ENCODE measurements at regions not wholly inside any gene's neighbourhood (a gene's known extent, or its start where the extent isn't known, plus 50 kb on each side); places are given as distances from the start of the nearest gene placed in this dataset.

GRCh38 chr1:79524126-79524525 lies 517.6 kb upstream of the ADGRL4 start:
- TF ChIP-seq CTCF (IDR thresholded peaks at IDR 0.05) (no peak), ZFX (IDR thresholded peaks at IDR 0.05; ENCODE audit: borderline replicate concordance) (no peak)
